Neural cell (in vitro differentiated cells): ENCODE measurements at regions not wholly inside any gene's neighbourhood (a gene's known extent, or its start where the extent isn't known, plus 50 kb on each side); places are given as distances from the start of the nearest gene placed in this dataset.

Experiments
- H2AFZ ChIP-seq: fragments of 200-600, 300-800 bp; sonication (generic), shearing (Covaris generic); 2 replicates; pipeline ENCODE4 v1.6.0; 2014; ENCODE audit warnings: low read depth, mild to moderate bottlenecking, antibody characterized with exemption, low read length, moderate library complexity
- H3F3A ChIP-seq: fragments of 200-600 bp; shearing (Covaris generic); 2 replicates; pipeline ENCODE4 v1.6.1; 2016; ENCODE audit warnings: mild to moderate bottlenecking, moderate library complexity, mixed read lengths, antibody characterized with exemption, low read length; ENCODE audit not compliant: insufficient read depth, poor library complexity, severe bottlenecking
- H3K27ac ChIP-seq: fragments of 200-600, 300-800 bp; sonication (generic), shearing (Covaris generic); 2 replicates; pipeline ENCODE4 v1.5.1; 2014; ENCODE audit warnings: mild to moderate bottlenecking, low read length, moderate library complexity
- H3K27me3 ChIP-seq: fragments of 300-800, 200-600 bp; sonication (generic), shearing (Covaris generic); 2 replicates; pipeline ENCODE4 v1.6.0; 2014; ENCODE audit warnings: mild to moderate bottlenecking, low read depth, low read length, moderate library complexity; ENCODE audit not compliant: insufficient read depth
- H3K36me3 ChIP-seq: fragments of 300-800, 200-600 bp; sonication (generic), shearing (Covaris generic); 2 replicates; pipeline ENCODE4 v1.5.1; 2014; ENCODE audit warnings: mild to moderate bottlenecking, antibody characterized with exemption, low read length, moderate library complexity; ENCODE audit not compliant: insufficient read depth
- H3K4me2 ChIP-seq: fragments of 300-800, 200-600 bp; sonication (generic), shearing (Covaris generic); 2 replicates; pipeline ENCODE4 v1.6.0; 2014; ENCODE audit warnings: mild to moderate bottlenecking, low read length
- H3K4me3 ChIP-seq: fragments of 300-800, 200-600 bp; sonication (generic), shearing (Covaris generic); 2 replicates; pipeline ENCODE4 v1.5.1; 2014; ENCODE audit warnings: mild to moderate bottlenecking, low read length, moderate library complexity
- H3K79me2 ChIP-seq: fragments of 200-600 bp; shearing (Covaris generic); replicated peaks from 2 replicates; pipeline ENCODE4 v1.6.0; 2014; ENCODE audit warnings: mild to moderate bottlenecking, low read length, moderate library complexity; ENCODE audit not compliant: insufficient read depth
- H3K9ac ChIP-seq: fragments of 300-800, 200-600 bp; sonication (generic), shearing (Covaris generic); 2 replicates; pipeline ENCODE4 v1.6.1; 2016; ENCODE audit warnings: mild to moderate bottlenecking, low read length, mixed read lengths
- H3K9me2 ChIP-seq: fragments of 200-600 bp; shearing (Covaris generic); 2 replicates; pipeline ENCODE4 v1.6.1; 2016; ENCODE audit warnings: mild to moderate bottlenecking, low read length, mixed read lengths; ENCODE audit not compliant: insufficient read depth
- H3K9me3 ChIP-seq: fragments of 200-600, 300-800 bp; sonication (generic), shearing (Covaris generic); 2 replicates; pipeline ENCODE4 v1.6.1; 2016; ENCODE audit warnings: mild to moderate bottlenecking, mixed run types, low read length, moderate library complexity, mixed read lengths
- H4K20me1 ChIP-seq: fragments of 200-600 bp; shearing (Covaris generic); 2 replicates; pipeline ENCODE4 v1.6.1; 2016; ENCODE audit warnings: mild to moderate bottlenecking, mixed run types; ENCODE audit not compliant: insufficient read depth
- EP300 ChIP-seq: fragments of 450-650 bp; conservative IDR thresholded peaks from 2 replicates; pipeline ENCODE4 v1.6.1; 2014; ENCODE audit warnings: antibody characterized with exemption, mild to moderate bottlenecking, moderate library complexity; ENCODE audit not compliant: poor library complexity, severe bottlenecking
- EZH2 ChIP-seq: fragments of 200-600, 300-800 bp; shearing (Covaris generic), sonication (generic); IDR thresholded peaks from 2 replicates; pipeline ENCODE4 v1.6.1; 2014; ENCODE audit warnings: antibody characterized with exemption, low read length, borderline replicate concordance, mild to moderate bottlenecking; ENCODE audit not compliant: insufficient read depth, poor library complexity, severe bottlenecking
- MXI1 ChIP-seq: fragments of 450-650 bp; conservative IDR thresholded peaks from 2 replicates; pipeline ENCODE4 v1.6.1; 2014; ENCODE audit warnings: antibody characterized with exemption, mild to moderate bottlenecking; ENCODE audit not compliant: poor library complexity, severe bottlenecking
- POLR2AphosphoS5 ChIP-seq: IDR thresholded peaks from 2 replicates; pipeline ENCODE4 v1.6.1; 2012
- RAD21 ChIP-seq: fragments of 450-650 bp; conservative IDR thresholded peaks from 2 replicates; pipeline ENCODE4 v1.6.1; 2014; ENCODE audit warnings: antibody characterized with exemption, mild to moderate bottlenecking, moderate library complexity
- SMC3 ChIP-seq: fragments of 450-650 bp; conservative IDR thresholded peaks from 2 replicates; pipeline ENCODE4 v1.6.1; 2014; ENCODE audit warnings: antibody characterized with exemption, mild to moderate bottlenecking, moderate library complexity; ENCODE audit not compliant: poor library complexity
- TAF1 ChIP-seq: IDR thresholded peaks from 2 replicates; pipeline ENCODE4 v1.6.1; 2012; ENCODE audit warnings: low read depth
- TF ChIP-seq, protein P1 (sequence below): IDR thresholded peaks from 2 replicates; pipeline ENCODE4 v1.6.1; 2012; ENCODE audit warnings: borderline replicate concordance
- TF ChIP-seq, protein P2 (sequence below): fragments of 450-650 bp; IDR thresholded peaks from 2 replicates; pipeline ENCODE4 v1.5.1; 2014; ENCODE audit warnings: antibody characterized with exemption, mild to moderate bottlenecking, moderate library complexity; ENCODE audit not compliant: poor library complexity, severe bottlenecking

DNA sequence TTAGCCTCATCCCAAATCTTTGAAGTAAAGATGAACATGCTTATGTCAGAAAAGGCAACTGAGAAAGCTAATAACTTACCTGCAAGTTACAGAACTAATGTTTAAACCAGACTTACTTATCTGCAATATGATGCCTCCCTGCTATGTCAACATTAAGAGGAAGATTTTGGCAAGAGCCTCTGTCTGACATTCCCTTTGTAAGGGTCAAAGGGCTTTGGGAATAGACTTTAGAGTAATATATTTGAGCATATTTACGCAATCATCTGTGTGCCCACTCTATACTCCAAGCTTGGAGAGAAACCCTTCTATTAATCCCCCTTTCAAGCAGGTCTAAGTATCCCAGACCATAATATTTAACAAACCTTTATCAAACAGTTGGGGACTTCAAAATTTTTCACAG is 389.4 kb downstream of the NPIPA8 start:
- no peak overlapping the region for H3K27ac ChIP-seq
- H3K9me3 ChIP-seq: no peaks in the 10 kb centered on the region
- H3K36me3 ChIP-seq: no peaks in the 10 kb centered on the region
- no peaks in the 10 kb centered on the region for H3K27me3 ChIP-seq
- no peak overlapping the region for H3K4me2 ChIP-seq
- no peaks in the 10 kb centered on the region for H3K9me2 ChIP-seq
- no peak overlapping the region for H3K9ac ChIP-seq
- H3F3A ChIP-seq: no peaks in the 10 kb centered on the region
- H3K79me2 ChIP-seq: no peaks in the 10 kb centered on the region
- no peak overlapping the region for H3K4me3 ChIP-seq
- TF ChIP-seq EP300 (no peak), EZH2 (no peak)
- TF ChIP-seq, protein P1, sequence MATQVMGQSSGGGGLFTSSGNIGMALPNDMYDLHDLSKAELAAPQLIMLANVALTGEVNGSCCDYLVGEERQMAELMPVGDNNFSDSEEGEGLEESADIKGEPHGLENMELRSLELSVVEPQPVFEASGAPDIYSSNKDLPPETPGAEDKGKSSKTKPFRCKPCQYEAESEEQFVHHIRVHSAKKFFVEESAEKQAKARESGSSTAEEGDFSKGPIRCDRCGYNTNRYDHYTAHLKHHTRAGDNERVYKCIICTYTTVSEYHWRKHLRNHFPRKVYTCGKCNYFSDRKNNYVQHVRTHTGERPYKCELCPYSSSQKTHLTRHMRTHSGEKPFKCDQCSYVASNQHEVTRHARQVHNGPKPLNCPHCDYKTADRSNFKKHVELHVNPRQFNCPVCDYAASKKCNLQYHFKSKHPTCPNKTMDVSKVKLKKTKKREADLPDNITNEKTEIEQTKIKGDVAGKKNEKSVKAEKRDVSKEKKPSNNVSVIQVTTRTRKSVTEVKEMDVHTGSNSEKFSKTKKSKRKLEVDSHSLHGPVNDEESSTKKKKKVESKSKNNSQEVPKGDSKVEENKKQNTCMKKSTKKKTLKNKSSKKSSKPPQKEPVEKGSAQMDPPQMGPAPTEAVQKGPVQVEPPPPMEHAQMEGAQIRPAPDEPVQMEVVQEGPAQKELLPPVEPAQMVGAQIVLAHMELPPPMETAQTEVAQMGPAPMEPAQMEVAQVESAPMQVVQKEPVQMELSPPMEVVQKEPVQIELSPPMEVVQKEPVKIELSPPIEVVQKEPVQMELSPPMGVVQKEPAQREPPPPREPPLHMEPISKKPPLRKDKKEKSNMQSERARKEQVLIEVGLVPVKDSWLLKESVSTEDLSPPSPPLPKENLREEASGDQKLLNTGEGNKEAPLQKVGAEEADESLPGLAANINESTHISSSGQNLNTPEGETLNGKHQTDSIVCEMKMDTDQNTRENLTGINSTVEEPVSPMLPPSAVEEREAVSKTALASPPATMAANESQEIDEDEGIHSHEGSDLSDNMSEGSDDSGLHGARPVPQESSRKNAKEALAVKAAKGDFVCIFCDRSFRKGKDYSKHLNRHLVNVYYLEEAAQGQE: no peak
- no peak overlapping the region for H2AFZ ChIP-seq
- H4K20me1 ChIP-seq: no peaks in the 10 kb centered on the region

DNA sequence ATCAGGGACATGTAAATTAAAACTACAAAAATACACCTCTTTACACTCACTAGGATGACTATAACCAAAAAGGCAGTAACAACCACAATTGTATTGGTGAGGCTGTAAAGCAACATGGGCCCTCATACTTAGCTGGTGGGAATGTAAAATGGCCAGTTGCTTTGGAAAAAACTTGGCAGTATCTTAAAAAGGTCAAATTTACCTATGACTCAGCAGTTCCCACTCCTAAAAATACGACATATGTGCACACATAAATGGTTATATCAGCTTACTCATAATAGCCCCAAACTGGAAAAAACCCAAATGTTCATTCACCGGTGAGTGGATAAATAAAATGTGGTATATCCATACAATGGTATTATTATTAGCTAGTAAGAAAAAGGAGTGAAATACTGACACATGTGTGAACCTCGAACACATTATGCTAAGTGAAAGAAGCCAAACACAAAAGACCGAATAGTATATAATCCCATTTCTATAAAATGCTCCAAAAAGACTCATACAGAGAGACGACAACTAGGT is 391.4 kb downstream of the NPIPA8 start:
- Histone ChIP-seq H4K20me1 (no peaks in the 10 kb centered on the region), H3K9me3 (no peaks in the 10 kb centered on the region), H3K36me3 (no peaks in the 10 kb centered on the region), H3K9ac (no peak overlapping the region), H2AFZ (no peak overlapping the region), H3K4me2 (no peak overlapping the region), H3F3A (no peaks in the 10 kb centered on the region), H3K27ac (no peak overlapping the region), H3K4me3 (no peak overlapping the region), H3K27me3 (no peaks in the 10 kb centered on the region), H3K9me2 (no peaks in the 10 kb centered on the region), H3K79me2 (no peaks in the 10 kb centered on the region)
- TF ChIP-seq EZH2 (no peak), SMC3 (no peak), MXI1 (no peak), TAF1 (no peak), RAD21 (no peak), POLR2AphosphoS5 (no peak), EP300 (no peak)
- TF ChIP-seq, protein P2, sequence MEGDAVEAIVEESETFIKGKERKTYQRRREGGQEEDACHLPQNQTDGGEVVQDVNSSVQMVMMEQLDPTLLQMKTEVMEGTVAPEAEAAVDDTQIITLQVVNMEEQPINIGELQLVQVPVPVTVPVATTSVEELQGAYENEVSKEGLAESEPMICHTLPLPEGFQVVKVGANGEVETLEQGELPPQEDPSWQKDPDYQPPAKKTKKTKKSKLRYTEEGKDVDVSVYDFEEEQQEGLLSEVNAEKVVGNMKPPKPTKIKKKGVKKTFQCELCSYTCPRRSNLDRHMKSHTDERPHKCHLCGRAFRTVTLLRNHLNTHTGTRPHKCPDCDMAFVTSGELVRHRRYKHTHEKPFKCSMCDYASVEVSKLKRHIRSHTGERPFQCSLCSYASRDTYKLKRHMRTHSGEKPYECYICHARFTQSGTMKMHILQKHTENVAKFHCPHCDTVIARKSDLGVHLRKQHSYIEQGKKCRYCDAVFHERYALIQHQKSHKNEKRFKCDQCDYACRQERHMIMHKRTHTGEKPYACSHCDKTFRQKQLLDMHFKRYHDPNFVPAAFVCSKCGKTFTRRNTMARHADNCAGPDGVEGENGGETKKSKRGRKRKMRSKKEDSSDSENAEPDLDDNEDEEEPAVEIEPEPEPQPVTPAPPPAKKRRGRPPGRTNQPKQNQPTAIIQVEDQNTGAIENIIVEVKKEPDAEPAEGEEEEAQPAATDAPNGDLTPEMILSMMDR: no peak
- TF ChIP-seq, protein P1: no peak
